HepG2 (cell line): ENCODE measurements at regions not wholly inside any gene's neighbourhood (a gene's known extent, or its start where the extent isn't known, plus 50 kb on each side); places are given as distances from the start of the nearest gene placed in this dataset.

Source experiments
- ATAC-seq: fragments of 200-7000 bp; cut with Tn5 transposase; 3 replicates; pipeline ENCODE4 v1.9.1; 2020; ENCODE audit warnings: mild to moderate bottlenecking, moderate library complexity
- BruUV-seq: library from RNA; stranded (reverse); fragments of 400-500 nt; replicated peaks from 2 replicates; lab custom pipeline; 2021; lab: Mats Ljungman, UMichigan
- CTCF ChIA-PET: fragments of 300-600 bp; formaldehyde crosslinking; extraction: SDS; loops from one replicate; lab custom pipeline; 2021; ENCODE audit warnings: low total read pairs, inconsistent platforms, low intra/inter-chr PET ratio; lab: Yijun Ruan, JAX
- POLR2A ChIA-PET: fragments of 350-600 bp; sonication (Branson Sonifier 250); formaldehyde crosslinking; loops from one replicate; lab custom pipeline; 2020; ENCODE audit warnings: antibody characterized with exemption, inconsistent platforms; lab: Yijun Ruan, JAX
- DNase-seq: peaks from one replicate; pipeline ENCODE4 v3.0.0-alpha.2; 2015; ENCODE audit warnings: low spot score
- FAIRE-seq: peaks from 3 replicates; lab custom pipeline; 2011; peaks lifted over from hg19 to GRCh38; lab: Jason Lieb, UNC
- H2AFZ ChIP-seq: one replicate; pipeline ENCODE4 v1.6.1; 2011; ENCODE audit warnings: low read length, inconsistent platforms
- H3K27ac ChIP-seq: fragments of 300-600 bp; 3 replicates; pipeline ENCODE4 v1.8.0; 2011; ENCODE audit warnings: mixed run types, mild to moderate bottlenecking, mixed read lengths, low read length, inconsistent platforms; ENCODE audit not compliant: insufficient read depth; ENCODE audit errors: extremely low read length
- H3K27me3 ChIP-seq, 2 experiments: fragments of 200-600 bp in 1 of 2; 2 replicates in 1 of 2; 3 replicates in 1 of 2; pipeline versions ENCODE4 v1.6.0 to v1.8.0; 2011; ENCODE audit warnings: low read length in 2 of 2, mild to moderate bottlenecking in 2 of 2, moderate library complexity in 2 of 2, inconsistent platforms in 1 of 2; ENCODE audit not compliant: insufficient read depth in 2 of 2, control insufficient read depth in 1 of 2
- H3K36me3 ChIP-seq, 2 experiments: fragments of 200-600 bp in 1 of 2; replicated peaks in 1 of 2; 2 replicates in 1 of 2; 3 replicates in 1 of 2; pipeline versions ENCODE4 v1.5.1 to v1.8.0; 2011; ENCODE audit warnings: low read length in 2 of 2, inconsistent platforms in 1 of 2; ENCODE audit not compliant: insufficient read depth in 2 of 2, control insufficient read depth in 1 of 2
- H3K4me1 ChIP-seq: 2 replicates; pipeline ENCODE4 v1.5.1; 2012; ENCODE audit warnings: low read length, inconsistent platforms; ENCODE audit not compliant: insufficient read depth
- H3K4me2 ChIP-seq: 2 replicates; pipeline ENCODE4 v1.6.0; 2011; ENCODE audit warnings: low read depth, low read length, inconsistent platforms
- H3K4me3 ChIP-seq, 3 experiments: fragments of 200-600 bp in 1 of 3; sonication (generic), shearing (Covaris generic) in 1 of 3; replicated peaks in 1 of 3; 2 replicates each; pipeline ENCODE4 v1.5.1; 2011 to 2016; ENCODE audit warnings: low read length in 3 of 3, inconsistent platforms in 2 of 3, low read depth in 2 of 3, mild to moderate bottlenecking in 2 of 3, control low read depth in 1 of 3, mixed read lengths in 1 of 3; ENCODE audit not compliant: insufficient read depth in 1 of 3
- H3K79me2 ChIP-seq: one replicate; pipeline ENCODE4 v1.6.1; 2011; ENCODE audit warnings: low read length, inconsistent platforms; ENCODE audit not compliant: insufficient read depth
- H3K9ac ChIP-seq: 2 replicates; pipeline ENCODE4 v1.6.0; 2011; ENCODE audit warnings: mild to moderate bottlenecking, low read depth, low read length, inconsistent platforms; ENCODE audit not compliant: insufficient read depth
- H3K9me3 ChIP-seq: 2 replicates; pipeline ENCODE4 v1.5.1; 2012; ENCODE audit warnings: mild to moderate bottlenecking, low read length
- H4K20me1 ChIP-seq: 2 replicates; pipeline ENCODE4 v1.6.0; 2011; ENCODE audit warnings: inconsistent platforms, mild to moderate bottlenecking, low read length, moderate library complexity; ENCODE audit not compliant: insufficient read depth
- ADNP ChIP-seq: sonication (generic); formaldehyde crosslinking; IDR thresholded peaks from 2 replicates; pipeline ENCODE4 v1.4.0; 2020; ENCODE audit warnings: missing genetic modification reagents
- ASH2L ChIP-seq: fragments of 300-600, 200-600 bp; sonication (generic); IDR thresholded peaks from 2 replicates; pipeline ENCODE4 v1.7.0; 2017; ENCODE audit warnings: low read depth, mild to moderate bottlenecking, moderate library complexity, mixed read lengths, low read length; ENCODE audit not compliant: insufficient read length
- CEBPB ChIP-seq: IDR thresholded peaks from 2 replicates; pipeline ENCODE4 v1.6.1; 2011; ENCODE audit warnings: low read depth, low read length, improper control_type of control experiment, borderline replicate concordance
- HMG20A ChIP-seq: IDR thresholded peaks from 2 replicates; pipeline ENCODE4 v1.6.1; 2016; ENCODE audit warnings: borderline replicate concordance
- MAFF ChIP-seq: IDR thresholded peaks from 2 replicates; pipeline ENCODE4 v1.6.1; 2011; ENCODE audit warnings: low read depth, low read length, improper control_type of control experiment
- MAFK ChIP-seq, 2 experiments: IDR thresholded peaks in 1 of 2; conservative IDR thresholded peaks in 1 of 2; 2 replicates each; pipeline ENCODE4 v1.6.1; 2011; ENCODE audit warnings: improper control_type of control experiment in 2 of 2, low read length in 2 of 2
- MIER2 ChIP-seq: IDR thresholded peaks from 2 replicates; pipeline ENCODE4 v1.6.1; 2016; ENCODE audit warnings: missing biosample characterization, missing genetic modification reagents
- NCOA2 ChIP-seq: sonication (generic); formaldehyde crosslinking; IDR thresholded peaks from 2 replicates; pipeline ENCODE4 v1.8.0; 2022; ENCODE audit warnings: inconsistent platforms
- NFE2L1 ChIP-seq: sonication (generic); formaldehyde crosslinking; IDR thresholded peaks from 2 replicates; pipeline ENCODE4 v1.4.0; 2020; ENCODE audit warnings: missing genetic modification reagents, mild to moderate bottlenecking, borderline replicate concordance
- RBM39 ChIP-seq: fragments of 200-400 bp; formaldehyde crosslinking; IDR thresholded peaks from one replicate; pipeline ENCODE4 v1.6.1; 2018; ENCODE audit warnings: antibody characterized with exemption, mild to moderate bottlenecking, low read depth, low read length; ENCODE audit not compliant: poor library complexity, severe bottlenecking
- ZNF543 ChIP-seq: sonication (generic); formaldehyde crosslinking; IDR thresholded peaks from 2 replicates; pipeline ENCODE4 v1.4.0; 2020; ENCODE audit warnings: mild to moderate bottlenecking, missing genetic modification reagents
- ZNF644 ChIP-seq: IDR thresholded peaks from 2 replicates; pipeline ENCODE4 v1.6.1; 2016; ENCODE audit warnings: low read depth
- ZSCAN30 ChIP-seq: sonication (generic); formaldehyde crosslinking; IDR thresholded peaks from 2 replicates; pipeline ENCODE4 v1.5.0; 2020; ENCODE audit warnings: mild to moderate bottlenecking, missing genetic modification reagents
- in situ Hi-C: cut with HindIII; loops from 2 replicates; pipeline ENCODE4 v1.10.0; 2017; ENCODE audit warnings: low pct_unique_long_range_greater_than_20kb; ENCODE audit not compliant: extremely low pct_ligation_motif_present
- intact Hi-C: fragments of 100-400 bp; cut with micrococcal nuclease; formaldehyde crosslinking; loops from one replicate; pipeline ENCODE4 v1.10.0; 2022; ENCODE audit not compliant: unreplicated experiment
- TF ChIP-seq, protein P1 (sequence below): sonication (generic); formaldehyde crosslinking; IDR thresholded peaks from 2 replicates; pipeline ENCODE4 v1.4.0; 2020; ENCODE audit warnings: low read depth, missing genetic modification reagents

DNA sequence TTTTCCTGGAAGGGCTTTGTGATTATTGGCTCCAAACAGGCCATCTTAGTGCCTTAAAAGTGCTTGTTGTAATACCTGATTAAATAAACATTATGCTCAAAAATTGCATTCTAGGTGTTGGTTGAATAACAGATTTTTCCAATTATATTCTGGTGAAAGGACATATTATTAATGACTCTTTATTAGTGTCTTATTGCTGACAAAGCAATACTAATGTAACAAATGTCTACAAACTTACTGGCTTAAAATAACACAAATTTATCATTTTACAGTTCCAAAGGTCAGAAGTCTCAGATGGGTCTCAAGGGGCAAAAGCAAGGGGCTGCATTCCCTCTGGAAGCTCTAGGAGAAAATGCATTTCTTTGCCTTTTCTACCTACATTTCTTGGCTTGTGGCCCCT is 86.9 kb upstream of the CPM start:
- FAIRE-seq = no peak
- H3K27ac ChIP-seq = no peak overlapping the region
- no peaks in the 10 kb centered on the region for H4K20me1 ChIP-seq
- no peaks in the 10 kb centered on the region for H3K36me3 ChIP-seq
- CTCF ChIA-PET = no interaction called here
- intact Hi-C loops (no loop called here), in situ Hi-C loops (no loop called here)
- H3K27me3 ChIP-seq = peaks cover 1 to 29% of the 10 kb centered on the region in 2 experiments; a peak in 2 of 5 replicates
- H3K9ac ChIP-seq = no peak overlapping the region
- BruUV-seq = no TSS peak
- H3K9me3 ChIP-seq = no peaks in the 10 kb centered on the region; the same call in 1 of the 2 replicates
- H3K4me3 ChIP-seq = no peak overlapping the region
- H2AFZ ChIP-seq = no peak overlapping the region
- no peaks in the 10 kb centered on the region for H3K4me1 ChIP-seq
- H3K79me2 ChIP-seq = no peaks in the 10 kb centered on the region
- no peak for ATAC-seq
- POLR2A ChIA-PET = no interaction called here
- no peak overlapping the region for H3K4me2 ChIP-seq
- no peak for TF ChIP-seq ZSCAN30 (CRISPR knock-in tag)
- TF ChIP-seq NFE2L1 (CRISPR knock-in tag) = no peak
- no peak for TF ChIP-seq HMG20A
- TF ChIP-seq NCOA2 (CRISPR knock-in tag) = no peak
- TF ChIP-seq, protein P1, sequence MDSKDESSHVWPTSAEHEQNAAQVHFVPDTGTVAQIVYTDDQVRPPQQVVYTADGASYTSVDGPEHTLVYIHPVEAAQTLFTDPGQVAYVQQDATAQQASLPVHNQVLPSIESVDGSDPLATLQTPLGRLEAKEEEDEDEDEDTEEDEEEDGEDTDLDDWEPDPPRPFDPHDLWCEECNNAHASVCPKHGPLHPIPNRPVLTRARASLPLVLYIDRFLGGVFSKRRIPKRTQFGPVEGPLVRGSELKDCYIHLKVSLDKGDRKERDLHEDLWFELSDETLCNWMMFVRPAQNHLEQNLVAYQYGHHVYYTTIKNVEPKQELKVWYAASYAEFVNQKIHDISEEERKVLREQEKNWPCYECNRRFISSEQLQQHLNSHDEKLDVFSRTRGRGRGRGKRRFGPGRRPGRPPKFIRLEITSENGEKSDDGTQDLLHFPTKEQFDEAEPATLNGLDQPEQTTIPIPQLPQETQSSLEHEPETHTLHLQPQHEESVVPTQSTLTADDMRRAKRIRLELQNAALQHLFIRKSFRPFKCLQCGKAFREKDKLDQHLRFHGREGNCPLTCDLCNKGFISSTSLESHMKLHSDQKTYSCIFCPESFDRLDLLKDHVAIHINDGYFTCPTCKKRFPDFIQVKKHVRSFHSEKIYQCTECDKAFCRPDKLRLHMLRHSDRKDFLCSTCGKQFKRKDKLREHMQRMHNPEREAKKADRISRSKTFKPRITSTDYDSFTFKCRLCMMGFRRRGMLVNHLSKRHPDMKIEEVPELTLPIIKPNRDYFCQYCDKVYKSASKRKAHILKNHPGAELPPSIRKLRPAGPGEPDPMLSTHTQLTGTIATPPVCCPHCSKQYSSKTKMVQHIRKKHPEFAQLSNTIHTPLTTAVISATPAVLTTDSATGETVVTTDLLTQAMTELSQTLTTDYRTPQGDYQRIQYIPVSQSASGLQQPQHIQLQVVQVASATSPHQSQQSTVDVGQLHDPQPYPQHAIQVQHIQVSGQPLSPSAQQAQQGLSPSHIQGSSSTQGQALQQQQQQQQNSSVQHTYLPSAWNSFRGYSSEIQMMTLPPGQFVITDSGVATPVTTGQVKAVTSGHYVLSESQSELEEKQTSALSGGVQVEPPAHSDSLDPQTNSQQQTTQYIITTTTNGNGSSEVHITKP (CRISPR knock-in tag) = no peak
- no peak for TF ChIP-seq MIER2 (CRISPR knock-in tag)
- TF ChIP-seq RBM39 = no peak
- TF ChIP-seq ASH2L = no peak
- peak; percentile 87 for TF ChIP-seq MAFF
- TF ChIP-seq MAFK (conservative IDR thresholded peaks at IDR 0.05 in 1 of 2, IDR thresholded peaks at IDR 0.05 in 1 of 2; ENCODE audit: low read length in 2 of 2) = peak; percentile 80 to 90
- no peak for TF ChIP-seq CEBPB
- TF ChIP-seq ZNF543 = no peak
- no peak for TF ChIP-seq ADNP (CRISPR knock-in tag)
- TF ChIP-seq ZNF644 = no peak
- no peak for DNase-seq
